RWPE2 (cell line): ENCODE measurements at regions not wholly inside any gene's neighbourhood (a gene's known extent, or its start where the extent isn't known, plus 50 kb on each side); places are given as distances from the start of the nearest gene placed in this dataset.

Experiments used
- ATAC-seq: fragments of 200-7000 bp; cut with Tn5 transposase; 3 replicates; pipeline ENCODE4 v1.9.1; 2021; ENCODE audit warnings: low read depth
- DNase-seq: peaks from one replicate; pipeline ENCODE4 v3.0.0-alpha.2; 2020; ENCODE audit warnings: low spot score
- H3K27ac ChIP-seq: fragments of 450-650 bp; 2 replicates; pipeline ENCODE4 v1.5.1; 2017; ENCODE audit warnings: mild to moderate bottlenecking; ENCODE audit not compliant: poor library complexity, severe bottlenecking
- H3K27me3 ChIP-seq: fragments of 250-450 bp; sonication (Bioruptor Pico); 2 replicates; pipeline ENCODE4 v1.5.1; 2021; ENCODE audit warnings: mild to moderate bottlenecking, moderate library complexity; ENCODE audit not compliant: insufficient read depth, poor library complexity, severe bottlenecking
- H3K36me3 ChIP-seq: fragments of 250-450 bp; sonication (Bioruptor Pico); 2 replicates; pipeline ENCODE4 v1.5.1; 2020; ENCODE audit warnings: low read depth, mild to moderate bottlenecking, moderate library complexity
- H3K4me1 ChIP-seq: fragments of 250-450 bp; sonication (Bioruptor Pico); 2 replicates; pipeline ENCODE4 v1.5.1; 2021; ENCODE audit warnings: mild to moderate bottlenecking, moderate library complexity; ENCODE audit not compliant: insufficient read depth, poor library complexity, severe bottlenecking
- H3K4me3 ChIP-seq: fragments of 250-450 bp; sonication (Bioruptor Pico); 2 replicates; pipeline ENCODE4 v1.5.1; 2021; ENCODE audit warnings: mild to moderate bottlenecking, moderate library complexity; ENCODE audit not compliant: severe bottlenecking
- H3K9me3 ChIP-seq: fragments of 250-450 bp; sonication (Bioruptor Pico); 2 replicates; pipeline ENCODE4 v1.5.1; 2021; ENCODE audit warnings: mild to moderate bottlenecking, moderate library complexity; ENCODE audit not compliant: severe bottlenecking
- TF ChIP-seq, protein P1 (sequence below): fragments of 450-650 bp; IDR thresholded peaks from one replicate; pipeline ENCODE4 v1.5.1; 2017; ENCODE audit warnings: mild to moderate bottlenecking, moderate library complexity; ENCODE audit not compliant: poor library complexity, severe bottlenecking

DNA sequence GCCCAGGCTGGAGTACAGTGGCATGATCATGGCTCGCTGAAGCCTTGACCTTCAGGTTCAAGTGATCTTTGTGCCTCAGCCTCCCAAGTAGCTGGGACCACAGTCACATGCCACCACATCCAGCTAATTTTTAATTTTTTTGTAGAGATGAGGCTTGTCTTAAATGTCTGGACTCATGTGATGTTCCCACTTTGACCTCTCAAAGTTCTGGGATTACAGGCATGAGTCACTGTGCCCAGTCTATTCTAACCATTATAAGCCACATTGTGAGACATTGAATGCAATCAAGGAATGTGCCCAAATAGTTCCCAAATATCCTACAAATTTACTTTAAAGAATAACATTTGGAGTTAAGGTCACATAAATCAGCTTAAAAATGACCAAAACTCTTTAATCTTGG lies 130.7 kb upstream of the ARID2 start:
- Histone ChIP-seq H3K4me3 (no peak overlapping the region), H3K27ac (no peak overlapping the region), H3K4me1 (no peaks in the 10 kb centered on the region), H3K9me3 (no peaks in the 10 kb centered on the region), H3K36me3 (no peaks in the 10 kb centered on the region), H3K27me3 (no peaks in the 10 kb centered on the region)
- ATAC-seq (no peak), DNase-seq (no peak)
- TF ChIP-seq, protein P1, sequence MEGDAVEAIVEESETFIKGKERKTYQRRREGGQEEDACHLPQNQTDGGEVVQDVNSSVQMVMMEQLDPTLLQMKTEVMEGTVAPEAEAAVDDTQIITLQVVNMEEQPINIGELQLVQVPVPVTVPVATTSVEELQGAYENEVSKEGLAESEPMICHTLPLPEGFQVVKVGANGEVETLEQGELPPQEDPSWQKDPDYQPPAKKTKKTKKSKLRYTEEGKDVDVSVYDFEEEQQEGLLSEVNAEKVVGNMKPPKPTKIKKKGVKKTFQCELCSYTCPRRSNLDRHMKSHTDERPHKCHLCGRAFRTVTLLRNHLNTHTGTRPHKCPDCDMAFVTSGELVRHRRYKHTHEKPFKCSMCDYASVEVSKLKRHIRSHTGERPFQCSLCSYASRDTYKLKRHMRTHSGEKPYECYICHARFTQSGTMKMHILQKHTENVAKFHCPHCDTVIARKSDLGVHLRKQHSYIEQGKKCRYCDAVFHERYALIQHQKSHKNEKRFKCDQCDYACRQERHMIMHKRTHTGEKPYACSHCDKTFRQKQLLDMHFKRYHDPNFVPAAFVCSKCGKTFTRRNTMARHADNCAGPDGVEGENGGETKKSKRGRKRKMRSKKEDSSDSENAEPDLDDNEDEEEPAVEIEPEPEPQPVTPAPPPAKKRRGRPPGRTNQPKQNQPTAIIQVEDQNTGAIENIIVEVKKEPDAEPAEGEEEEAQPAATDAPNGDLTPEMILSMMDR, result no peak

DNA sequence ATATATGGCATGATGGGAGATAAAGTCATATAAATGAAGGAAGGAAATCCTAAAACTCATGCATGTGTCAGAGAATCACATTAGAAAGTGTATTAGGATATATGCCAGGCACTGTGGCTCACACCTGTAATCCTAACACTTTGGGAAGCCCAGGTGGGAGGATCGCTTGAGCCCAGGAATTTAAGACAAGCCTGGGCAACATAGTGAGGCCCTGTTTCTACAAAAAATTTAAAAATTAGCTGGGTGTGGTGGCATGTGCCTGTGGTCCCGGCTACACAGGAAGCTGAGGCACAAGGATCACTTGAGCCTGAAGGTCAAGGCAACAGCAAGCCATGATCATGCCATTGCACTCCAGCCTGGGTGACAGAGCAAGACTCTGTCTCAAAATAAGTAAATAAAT lies 130.3 kb upstream of the ARID2 start:
- DNase-seq, result no peak
- TF ChIP-seq, protein P1, result no peak
- ATAC-seq, result 0 out of 3 replicates have a peak, but pooled peaks have one; percentile 19

DNA sequence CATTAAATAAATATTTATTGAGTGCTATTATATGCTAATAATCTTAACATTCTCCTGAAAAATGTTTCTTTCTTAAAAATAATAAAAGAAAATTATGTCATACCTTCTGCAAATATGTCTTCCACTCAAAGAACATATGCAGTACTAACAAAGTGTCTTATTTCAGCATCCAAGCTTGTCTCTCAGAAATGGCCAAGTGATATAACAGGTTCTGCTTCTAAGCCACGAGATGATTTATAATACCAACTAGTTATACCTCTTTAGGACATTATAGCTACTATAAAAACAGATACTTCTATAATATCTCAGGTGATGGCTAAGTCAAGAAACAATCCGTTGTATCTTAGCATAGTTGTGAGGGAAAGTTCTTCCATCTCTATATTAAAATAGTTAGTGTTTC lies 128.1 kb upstream of the ARID2 start:
- peaks cover 3% of the 10 kb centered on the region for H3K9me3 ChIP-seq
- no peaks in the 10 kb centered on the region for H3K27me3 ChIP-seq
- H3K36me3 ChIP-seq, result no peaks in the 10 kb centered on the region
- H3K27ac ChIP-seq, result no peak overlapping the region
- TF ChIP-seq, protein P1, result no peak
- no peak overlapping the region for H3K4me3 ChIP-seq
- no peaks in the 10 kb centered on the region for H3K4me1 ChIP-seq
- DNase-seq (no peak), ATAC-seq (no peak)

More for the DNA sequence above, 130.3 kb upstream of the ARID2 start:
- no peaks in the 10 kb centered on the region for H3K4me1 ChIP-seq
- no peak overlapping the region for H3K4me3 ChIP-seq
- no peaks in the 10 kb centered on the region for H3K36me3 ChIP-seq
- no peaks in the 10 kb centered on the region for H3K27me3 ChIP-seq
- H3K27ac ChIP-seq, result no peak overlapping the region
- no peaks in the 10 kb centered on the region for H3K9me3 ChIP-seq

DNA sequence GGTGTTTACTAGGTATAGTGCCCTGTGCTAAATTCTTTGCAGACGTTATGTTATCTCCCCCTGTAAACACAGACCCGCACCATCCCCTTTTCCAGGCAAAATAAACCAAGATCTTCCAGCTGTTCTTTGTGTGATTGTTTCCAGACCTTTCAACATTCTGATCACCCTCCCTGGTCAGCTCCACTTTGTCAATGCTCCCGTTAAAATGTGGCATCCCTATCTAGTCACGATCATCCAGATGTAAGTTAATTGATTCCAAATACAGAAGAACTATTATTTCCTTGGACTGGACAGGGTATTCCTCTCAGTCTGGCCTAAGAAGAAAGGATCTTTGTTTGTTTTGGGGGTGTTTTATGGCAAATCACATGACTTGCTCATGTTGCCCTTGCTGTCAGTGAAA lies 127.6 kb upstream of the ARID2 start:
- DNase-seq (no peak), ATAC-seq (no peak)
- no peaks in the 10 kb centered on the region for H3K36me3 ChIP-seq
- peaks cover 3% of the 10 kb centered on the region for H3K9me3 ChIP-seq
- H3K4me3 ChIP-seq, result no peak overlapping the region
- TF ChIP-seq, protein P1, result no peak
- H3K4me1 ChIP-seq, result no peaks in the 10 kb centered on the region
- no peaks in the 10 kb centered on the region for H3K27me3 ChIP-seq
- no peak overlapping the region for H3K27ac ChIP-seq

DNA sequence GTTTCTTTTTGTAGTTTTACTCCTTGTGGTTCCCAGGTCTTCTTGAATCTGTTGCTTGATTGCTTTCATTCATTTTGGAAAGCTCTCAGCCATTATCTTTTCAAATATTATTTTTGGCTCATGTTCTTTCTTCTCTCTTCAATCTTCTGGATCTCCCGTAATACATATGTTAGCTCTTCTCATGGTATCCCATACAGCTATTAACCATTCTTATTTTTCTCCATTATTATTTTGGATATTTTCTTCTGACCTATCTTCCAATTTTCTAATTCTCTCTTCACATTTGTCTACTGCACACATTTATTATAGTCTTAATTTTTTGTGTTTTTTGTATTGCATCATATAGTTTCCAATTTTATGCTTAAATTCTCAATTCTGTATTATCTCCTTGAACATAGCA lies 123.9 kb upstream of the ARID2 start:
- Histone ChIP-seq H3K4me1 (no peaks in the 10 kb centered on the region), H3K9me3 (peaks cover 3% of the 10 kb centered on the region), H3K4me3 (no peak overlapping the region), H3K27ac (no peak overlapping the region), H3K27me3 (no peaks in the 10 kb centered on the region), H3K36me3 (no peaks in the 10 kb centered on the region)
- TF ChIP-seq, protein P1, result no peak
- DNase-seq, result no peak
- no peak for ATAC-seq
